ENCODE measurements at regions not wholly inside any gene's neighbourhood (a gene's known extent, or its start where the extent isn't known, plus 50 kb on each side); places are given as distances from the start of the nearest gene placed in this dataset.

GRCh38 chr12:83575326-83575725 lies 888.6 kb downstream of the TMTC2 start:
- TF ChIP-seq CTCF (IDR thresholded peaks at IDR 0.05 in 8 of 11, conservative IDR thresholded peaks at IDR 0.05 in 3 of 11) (no peak), POLR2A (IDR thresholded peaks at IDR 0.05) (no peak), POLR2AphosphoS5 (IDR thresholded peaks at IDR 0.05) (no peak)

All from spleen (tissue), 7 donors.